ENCODE measurements at regions not wholly inside any gene's neighbourhood (a gene's known extent, or its start where the extent isn't known, plus 50 kb on each side); places are given as distances from the start of the nearest gene placed in this dataset.

GRCh38 chr10:81027223-81027622 lies 489.5 kb downstream of the SH2D4B start:
- TF ChIP-seq CTCF (IDR thresholded peaks at IDR 0.05; ENCODE audit: low read depth, low read length, poor library complexity, severe bottlenecking) (no peak), EZH2phosphoT487 (IDR thresholded peaks at IDR 0.05; ENCODE audit: borderline replicate concordance, low read length) (no peak)

Measured in DOHH2 (cell line).